ENCODE measurements at regions not wholly inside any gene's neighbourhood (a gene's known extent, or its start where the extent isn't known, plus 50 kb on each side); places are given as distances from the start of the nearest gene placed in this dataset.

DNA sequence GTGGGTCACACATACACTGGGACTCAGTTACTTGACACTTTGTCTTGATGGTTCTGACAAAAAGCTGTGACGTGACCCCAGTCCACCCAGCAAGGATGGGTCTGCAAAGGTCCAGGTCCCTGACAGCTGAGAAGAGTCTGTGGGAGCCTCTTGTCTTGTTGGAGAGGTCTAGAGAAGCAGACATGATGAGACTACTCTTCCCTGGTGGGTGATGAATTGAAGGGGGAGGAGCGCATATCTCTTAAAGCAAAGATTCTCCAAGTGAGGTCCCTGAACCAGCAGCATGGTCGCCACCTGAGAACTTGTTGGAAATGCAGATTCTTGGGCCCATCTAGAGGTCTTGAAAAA is 78.5 kb upstream of the MEDAG start:
- no peak for TF ChIP-seq CTCF (IDR thresholded peaks at IDR 0.05)
- no peak for TF ChIP-seq POLR2A (IDR thresholded peaks at IDR 0.05)
